ENCODE measurements at regions not wholly inside any gene's neighbourhood (a gene's known extent, or its start where the extent isn't known, plus 50 kb on each side); places are given as distances from the start of the nearest gene placed in this dataset.
"Not testable (repeated sequence)": the region's sequence is repeated elsewhere in the genome, so short reads cannot be mapped to it uniquely, and the experiment has no call there.

DNA sequence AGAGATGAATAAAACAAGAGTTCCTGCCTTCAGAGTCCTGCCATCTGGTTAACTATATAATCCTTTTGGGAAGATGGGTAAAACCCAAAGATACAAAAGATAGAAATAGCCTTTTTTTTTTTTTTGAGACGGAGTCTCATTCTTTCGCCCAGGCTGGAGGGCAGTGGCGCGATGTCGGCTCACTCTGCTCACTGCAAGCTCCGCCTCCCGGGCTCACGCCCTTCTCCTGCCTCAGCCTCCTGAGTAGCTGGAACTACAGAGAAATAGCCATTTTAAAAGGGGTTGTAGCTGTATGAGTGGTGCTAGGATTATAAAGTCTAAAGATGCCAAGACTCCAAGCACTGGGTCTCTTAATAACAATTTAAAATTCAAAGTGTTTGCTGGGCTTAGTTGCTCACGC lies 97.2 kb downstream of the KDR start:
- no peak for FAIRE-seq

DNA sequence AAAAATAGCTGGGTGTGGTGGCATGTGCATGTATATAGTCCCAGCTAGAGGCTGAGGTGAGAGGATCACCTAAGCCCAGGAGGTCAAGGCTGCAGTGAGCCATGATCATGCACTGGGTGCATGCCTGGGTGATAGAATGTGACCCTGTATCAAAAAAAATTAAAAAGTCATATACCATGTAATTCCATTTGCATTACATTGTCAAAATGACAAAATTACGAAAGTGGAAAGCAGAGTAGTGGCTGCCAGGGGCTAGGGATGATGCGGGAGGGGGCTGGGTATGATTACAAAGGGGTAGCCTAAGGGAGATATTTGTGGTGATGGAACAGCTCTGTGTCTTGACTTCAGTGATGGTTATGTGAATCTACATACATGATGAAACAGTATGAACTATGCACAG lies 97.8 kb downstream of the KDR start:
- no peak for FAIRE-seq

DNA sequence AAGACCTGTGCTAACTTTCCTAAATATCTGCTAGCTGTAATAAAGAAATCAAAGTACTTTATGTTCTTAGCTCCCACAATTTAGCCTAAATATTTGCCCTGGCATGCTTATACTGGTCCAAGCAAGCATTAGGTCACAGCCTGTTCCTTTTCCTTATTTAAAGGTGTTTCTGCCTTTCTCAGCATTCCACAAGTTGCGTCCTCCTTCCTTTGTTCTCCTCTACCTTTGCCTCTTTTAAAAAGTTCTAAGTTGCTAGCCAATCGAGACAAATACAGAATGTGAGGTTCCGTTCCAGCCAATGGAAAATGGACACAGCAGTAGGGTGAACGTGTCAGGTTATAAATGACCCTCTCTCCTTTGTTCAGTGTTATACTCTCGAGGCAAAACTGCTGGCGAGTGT lies 99.9 kb downstream of the KDR start:
- FAIRE-seq = not testable (repeated sequence)

DNA sequence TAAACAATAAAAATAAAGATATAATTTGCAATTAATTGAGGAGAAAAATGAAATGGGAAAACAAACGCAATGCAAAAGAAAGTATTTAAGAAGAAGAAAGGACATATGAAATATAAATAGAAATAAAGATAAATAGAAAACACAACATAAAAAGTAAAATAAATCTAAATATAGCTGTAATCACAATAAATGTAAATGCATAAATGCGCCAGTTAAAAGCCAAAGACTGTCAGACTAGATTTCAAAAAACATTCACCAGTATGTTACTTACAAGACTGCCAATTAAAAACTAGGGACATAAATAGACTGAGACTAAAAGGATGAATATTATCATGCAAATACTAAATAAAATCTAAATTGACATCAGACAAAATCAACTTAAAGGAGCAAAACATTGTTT lies 102.4 kb downstream of the KDR start:
- FAIRE-seq = no peak

DNA sequence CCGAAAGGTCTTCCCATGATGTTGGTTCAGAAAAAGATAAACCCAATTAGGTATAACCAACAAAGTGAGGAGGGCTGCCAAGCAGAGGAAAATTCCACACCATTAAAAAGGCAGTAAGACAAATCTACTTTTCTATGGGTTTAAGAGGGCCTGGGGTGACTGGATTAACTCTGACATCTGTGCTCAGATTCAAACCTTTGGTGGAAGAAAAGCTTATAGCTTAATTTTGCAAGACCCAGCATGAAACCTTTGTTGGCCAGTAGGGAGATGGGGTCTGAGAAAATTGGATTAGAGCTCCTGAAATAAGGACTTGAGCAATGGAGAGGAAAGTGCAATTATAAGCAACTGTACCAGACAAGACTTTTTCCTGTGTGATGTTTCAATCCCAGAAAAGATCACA lies 104.2 kb downstream of the KDR start:
- FAIRE-seq = no peak

DNA sequence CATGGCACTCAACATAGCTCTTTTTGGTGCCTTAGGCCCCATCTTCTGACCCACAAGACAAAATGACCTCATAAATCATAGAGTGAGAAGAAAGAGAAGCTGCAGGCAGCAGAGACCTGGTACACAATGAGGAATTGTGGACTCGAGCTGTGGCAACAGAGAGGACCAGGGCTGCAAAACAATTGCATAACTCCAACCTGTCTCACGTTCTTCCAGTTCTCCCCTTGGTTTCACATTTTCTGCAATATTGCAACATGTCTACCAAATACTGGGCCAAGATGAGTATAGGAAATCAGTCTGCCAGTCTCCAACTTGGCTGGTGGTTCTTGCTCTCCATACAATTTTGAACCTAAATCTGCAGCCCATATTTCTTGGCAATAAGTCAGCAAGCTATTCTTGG lies 105.3 kb downstream of the KDR start:
- no peak for FAIRE-seq

DNA sequence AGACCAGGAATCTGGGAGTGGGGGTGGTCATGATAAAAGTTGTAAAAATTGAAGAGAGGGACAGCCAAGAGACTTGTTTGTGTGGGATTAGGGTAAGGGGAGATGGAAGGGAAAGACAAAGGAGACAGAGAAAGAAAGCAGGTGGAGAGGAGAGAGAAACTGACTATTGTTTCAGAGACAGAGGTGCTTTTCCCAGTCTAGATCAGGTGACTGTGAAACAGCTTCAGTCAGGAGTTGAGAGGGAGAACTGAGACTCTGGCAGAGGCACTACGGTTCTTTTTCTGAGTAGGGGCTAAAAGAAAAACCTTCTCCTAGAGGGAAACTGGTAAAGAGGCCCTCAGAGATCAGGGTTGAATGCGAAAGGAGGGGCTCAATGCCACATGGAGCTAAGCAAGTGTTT lies 106.4 kb downstream of the KDR start:
- no peak for FAIRE-seq

DNA sequence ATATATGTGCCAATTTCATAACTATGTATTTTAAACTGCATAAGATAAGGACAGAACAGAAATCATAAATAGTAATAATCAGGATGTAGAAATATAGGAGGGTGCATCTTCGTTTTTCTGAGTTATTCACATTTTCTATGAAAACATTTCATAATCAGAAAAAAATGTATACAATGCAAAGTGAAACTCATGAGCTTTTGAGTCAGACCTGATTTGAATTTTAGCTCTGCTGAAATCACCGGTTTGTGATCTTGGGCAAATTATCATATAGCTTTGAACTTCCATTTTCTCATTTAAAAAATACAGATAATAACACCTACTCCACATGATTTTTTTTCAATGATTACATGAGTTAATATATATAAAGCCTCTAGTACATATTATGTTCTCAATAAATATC lies 106.9 kb downstream of the KDR start:
- FAIRE-seq = no peak

DNA sequence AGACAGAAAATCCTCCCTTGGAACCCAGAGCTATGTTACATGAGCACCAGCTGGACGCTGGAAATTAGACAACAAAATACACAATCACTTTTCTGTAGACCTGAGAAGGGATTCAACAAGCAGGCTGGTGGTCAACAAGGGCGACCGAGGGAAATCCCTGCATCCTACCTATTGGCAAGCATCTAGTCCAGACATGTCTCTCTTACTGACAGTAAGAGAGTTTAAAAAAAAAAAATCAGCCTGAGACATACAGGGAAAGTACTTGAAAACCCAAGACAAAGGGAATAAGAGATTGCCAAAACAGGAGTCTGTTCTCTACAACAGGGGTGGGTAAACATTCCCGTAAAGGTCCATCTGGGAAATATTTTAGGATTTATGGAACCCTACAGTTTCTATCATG lies 108.0 kb downstream of the KDR start:
- FAIRE-seq = no peak

DNA sequence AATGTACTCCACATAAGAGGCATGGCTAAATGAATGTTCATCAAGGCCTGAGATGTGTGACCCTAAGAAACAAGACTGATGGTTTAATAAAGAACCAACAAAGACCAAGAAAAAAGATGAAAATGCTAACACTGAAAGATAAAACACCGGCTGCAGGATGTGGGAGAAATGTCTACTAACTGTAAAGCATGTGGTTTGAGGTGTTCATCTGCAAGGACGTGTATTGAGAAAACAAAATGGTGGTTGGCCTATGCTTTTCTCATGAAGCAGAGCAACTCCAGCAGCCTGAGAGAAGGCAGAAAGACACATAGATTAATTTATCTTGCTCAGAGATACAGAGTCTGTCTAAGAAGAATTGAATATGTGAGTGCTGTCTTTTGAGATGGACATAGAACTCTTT lies 109.3 kb downstream of the KDR start:
- no peak for FAIRE-seq

DNA sequence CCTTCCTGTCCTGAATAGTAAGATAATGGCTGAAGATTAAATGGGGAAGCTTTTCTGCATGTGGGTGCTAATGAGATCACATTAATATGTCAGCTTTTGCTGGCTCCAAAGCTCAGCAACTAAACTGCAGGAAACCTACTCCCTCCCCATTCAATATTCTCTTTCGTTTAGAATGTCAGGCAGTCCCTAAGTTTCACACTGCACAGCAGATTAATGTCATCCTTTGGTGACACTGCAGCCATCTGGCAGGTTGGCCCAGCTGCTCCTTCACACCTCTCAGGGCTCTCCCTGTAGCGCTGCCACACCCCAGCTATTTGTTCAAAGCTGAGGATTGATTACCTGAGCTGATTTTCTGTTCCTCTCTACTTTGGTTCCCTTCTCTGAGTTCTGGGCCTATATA lies 110.5 kb downstream of the KDR start:
- FAIRE-seq = no peak

DNA sequence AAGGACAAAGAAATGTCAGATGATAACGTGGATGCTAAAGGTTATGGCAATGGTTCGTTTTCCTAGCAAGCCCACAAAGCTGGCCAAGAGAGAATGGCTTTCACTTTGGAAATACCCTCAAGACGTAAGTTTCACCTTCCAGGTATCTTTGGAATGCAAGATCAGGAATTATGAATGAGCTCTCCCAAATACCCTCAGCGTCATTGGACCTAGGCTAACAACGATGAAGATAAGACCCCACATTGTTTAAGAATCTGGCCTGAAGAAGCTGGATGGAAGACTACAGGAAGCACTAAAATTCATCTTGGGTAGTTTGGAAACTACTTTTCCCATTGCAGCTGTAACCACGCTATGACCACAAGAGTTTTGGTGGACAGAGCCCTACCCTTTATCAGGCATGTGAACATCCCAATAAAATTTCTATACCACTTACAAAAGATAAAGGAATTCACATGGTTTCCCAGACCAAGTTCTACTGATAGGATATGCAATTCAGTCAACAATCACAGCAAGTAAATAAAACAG lies 111.9 kb downstream of the KDR start:
- no peak for FAIRE-seq

DNA sequence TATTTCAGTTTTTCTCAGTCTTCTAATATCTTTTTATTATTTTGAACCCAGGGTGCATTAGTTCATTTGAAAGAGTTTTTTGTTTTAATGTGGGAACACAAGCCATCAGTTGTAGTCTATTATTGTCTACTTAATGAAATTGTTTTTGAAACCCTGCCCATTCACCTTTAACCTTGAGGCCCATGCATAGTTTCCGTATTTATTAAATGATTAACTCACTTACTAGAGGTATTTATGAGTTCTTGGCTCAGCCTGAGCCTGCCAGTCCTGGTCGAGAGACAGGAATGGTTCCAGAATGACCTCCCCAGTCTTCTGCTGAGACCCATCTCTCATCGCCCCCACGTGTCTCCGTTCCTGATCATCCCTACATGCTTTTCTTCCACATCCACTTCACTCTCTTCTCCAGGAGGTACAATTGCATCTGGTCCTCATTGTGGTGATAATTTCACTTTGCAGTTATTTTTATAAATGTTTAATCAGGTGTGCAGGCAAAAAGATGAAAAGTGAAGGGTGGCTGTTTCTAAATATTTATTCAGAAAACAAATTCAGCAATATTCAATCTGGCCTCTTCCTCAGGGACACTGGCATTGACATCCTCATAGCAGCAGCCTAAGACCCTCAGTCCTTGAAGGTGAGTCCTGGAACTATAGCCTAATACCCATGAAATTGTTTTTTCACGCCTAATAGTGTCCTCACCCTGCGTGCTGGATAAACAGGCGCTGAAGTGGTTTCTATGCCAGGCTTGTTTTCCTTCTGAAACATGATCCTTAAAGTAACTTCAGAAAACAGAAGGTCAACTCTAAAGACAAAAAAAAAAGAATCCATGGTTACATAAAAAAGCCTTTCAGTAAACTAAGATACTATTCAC lies 112.8 kb downstream of the KDR start:
- no peak for FAIRE-seq

DNA sequence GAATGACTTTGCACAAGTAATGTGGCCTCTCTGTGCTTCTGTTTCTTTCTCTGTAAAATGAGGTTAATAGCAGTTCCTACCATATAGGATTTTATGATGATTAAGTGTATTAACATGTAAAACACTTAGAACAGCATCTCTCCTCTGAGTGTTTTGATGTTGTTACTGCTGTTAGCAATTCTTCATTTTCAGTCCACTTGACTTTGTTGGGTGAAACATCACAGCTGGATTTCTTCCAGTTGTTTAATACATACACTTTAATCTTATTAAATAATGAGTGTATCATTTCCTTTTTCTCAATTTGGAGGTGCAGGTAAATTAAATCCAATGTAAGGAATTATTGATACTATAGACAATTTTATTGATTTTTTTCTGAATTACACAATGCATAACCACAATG lies 113.6 kb downstream of the KDR start:
- no peak for FAIRE-seq

DNA sequence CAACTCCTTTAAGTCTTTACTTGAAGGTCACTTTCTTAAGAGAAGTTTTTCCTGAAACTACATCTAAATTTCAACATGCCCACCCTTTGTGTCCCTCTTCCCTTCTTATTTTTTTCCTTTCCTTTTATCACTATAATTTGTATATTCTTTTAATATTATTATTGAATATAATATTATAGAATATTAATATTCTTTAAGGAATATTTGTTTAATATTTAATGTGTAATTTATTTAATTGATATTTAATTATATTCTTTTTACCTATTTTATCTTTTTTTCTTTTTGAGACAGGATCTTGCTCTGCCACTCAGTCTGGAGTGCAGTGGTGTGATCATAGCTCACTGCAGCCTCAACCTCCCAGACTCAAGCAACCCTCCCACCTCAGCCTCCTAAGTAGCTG lies 114.8 kb downstream of the KDR start:
- FAIRE-seq = no peak

DNA sequence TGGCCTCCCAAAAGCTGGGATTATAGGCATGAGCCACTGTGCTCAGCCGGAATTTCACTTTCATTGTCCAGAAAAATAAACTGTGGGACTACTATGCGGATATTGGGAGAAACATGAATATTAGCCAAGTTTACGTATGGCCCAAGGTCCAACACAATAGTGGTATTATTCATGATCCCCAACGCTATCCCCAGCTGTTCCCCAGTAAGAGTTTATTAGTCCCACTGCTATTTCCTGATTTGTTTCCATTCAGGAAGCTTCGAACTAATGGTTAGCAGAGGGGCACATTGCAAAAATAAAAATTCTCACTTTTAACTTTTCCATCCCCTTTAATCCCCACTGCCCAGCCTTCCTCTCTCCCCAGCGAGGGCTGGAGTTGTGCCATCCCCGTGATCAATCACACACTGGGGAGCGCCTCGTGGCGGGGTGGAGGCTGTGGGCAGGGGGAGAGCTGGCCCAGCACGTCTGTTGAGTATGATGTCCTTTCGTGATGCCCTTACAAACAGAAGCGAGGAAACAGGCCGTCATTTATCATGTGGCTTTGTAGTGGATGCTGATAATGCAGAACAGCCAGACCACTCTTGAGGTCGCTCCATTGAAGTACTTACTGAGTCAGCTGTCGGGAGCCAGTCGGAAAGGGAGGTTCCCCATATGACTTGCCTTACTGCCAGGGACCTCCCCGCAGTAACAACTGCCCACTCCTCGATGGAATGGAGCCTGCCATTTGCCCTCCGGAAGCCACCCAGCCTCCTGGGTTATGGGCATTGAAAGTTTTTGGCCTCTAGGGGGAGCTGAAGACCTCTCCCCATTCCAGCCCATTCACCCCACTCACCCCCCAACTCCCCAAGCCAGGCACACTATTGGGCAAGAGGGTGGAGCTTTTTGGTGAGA lies 117.0 kb downstream of the KDR start:
- no peak for FAIRE-seq

DNA sequence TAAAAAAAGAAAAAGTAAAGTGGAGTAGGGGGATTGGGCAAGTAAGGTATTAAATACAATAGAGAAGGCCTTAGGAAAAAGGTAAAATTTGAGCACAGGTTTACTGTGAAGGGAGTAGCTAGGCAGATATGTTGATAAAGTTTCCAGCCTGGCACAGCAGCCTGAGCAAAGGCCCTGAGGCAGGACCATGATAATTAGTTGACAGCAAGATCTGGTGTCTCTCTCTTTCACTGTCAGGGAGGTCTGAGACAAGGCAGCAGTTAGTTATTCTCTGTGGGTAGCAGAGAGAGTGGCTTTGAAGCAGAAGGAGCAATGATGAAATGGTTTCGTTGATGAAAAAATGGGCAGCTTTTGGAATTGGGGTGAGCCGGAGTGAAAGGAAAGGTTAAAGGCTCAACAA lies 119.5 kb downstream of the KDR start:
- no peak for FAIRE-seq

DNA sequence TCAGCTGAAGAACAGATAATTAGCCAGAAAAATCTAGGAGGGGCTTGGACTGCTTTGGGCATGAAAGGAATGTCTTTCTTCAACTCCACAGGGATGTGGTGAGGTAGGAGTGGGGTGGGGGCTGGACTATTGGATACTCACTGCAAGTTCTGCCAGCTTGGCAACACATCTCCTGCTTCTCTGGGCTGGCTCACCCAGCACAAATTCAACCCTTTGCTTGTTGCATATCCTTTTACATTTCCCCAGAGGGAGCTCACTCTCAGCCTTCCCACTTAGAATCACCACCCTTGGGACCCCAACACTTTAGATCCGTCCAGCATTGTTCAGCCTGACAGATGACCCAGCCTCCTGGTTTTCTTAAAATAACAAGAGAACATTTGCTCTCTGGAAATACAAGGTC lies 120.6 kb downstream of the KDR start:
- FAIRE-seq = no peak

DNA sequence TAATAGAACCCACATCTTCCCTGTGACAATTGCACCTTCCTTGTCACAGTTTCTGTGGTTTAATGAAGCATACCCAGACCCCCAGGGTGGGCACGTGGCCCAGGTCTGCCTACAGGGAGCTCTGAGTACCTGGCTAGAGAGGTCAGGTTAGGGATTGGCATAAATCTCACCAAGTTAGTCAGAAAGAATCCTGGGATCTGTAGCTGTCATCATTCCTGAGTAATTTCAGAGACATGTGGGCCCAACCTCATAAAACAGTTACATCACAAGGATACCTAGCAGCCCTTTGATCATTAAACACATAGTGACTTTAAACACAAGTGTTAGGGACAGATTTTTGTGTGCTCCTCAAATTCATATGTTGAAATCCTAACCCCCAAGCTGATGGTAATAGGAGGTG lies 123.0 kb downstream of the KDR start:
- no peak for FAIRE-seq

DNA sequence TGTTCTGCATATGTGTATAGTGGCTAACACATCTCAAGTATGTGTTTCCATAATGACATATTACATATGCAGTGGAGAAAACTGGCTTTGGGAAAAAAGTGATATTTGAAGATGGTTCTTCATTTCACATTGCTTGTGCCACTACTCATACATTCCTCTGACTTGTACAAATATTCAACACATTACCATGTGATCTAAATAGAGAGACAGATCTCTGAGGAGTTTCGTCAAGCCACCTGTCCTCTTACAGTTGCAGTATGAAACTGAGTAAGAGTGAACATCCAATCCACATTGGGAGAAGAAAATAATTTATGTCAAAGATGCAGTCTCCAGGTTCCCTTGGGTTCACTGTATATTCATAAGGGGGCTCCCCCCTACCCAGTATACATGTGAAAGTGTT lies 123.9 kb downstream of the KDR start:
- FAIRE-seq = no peak

DNA sequence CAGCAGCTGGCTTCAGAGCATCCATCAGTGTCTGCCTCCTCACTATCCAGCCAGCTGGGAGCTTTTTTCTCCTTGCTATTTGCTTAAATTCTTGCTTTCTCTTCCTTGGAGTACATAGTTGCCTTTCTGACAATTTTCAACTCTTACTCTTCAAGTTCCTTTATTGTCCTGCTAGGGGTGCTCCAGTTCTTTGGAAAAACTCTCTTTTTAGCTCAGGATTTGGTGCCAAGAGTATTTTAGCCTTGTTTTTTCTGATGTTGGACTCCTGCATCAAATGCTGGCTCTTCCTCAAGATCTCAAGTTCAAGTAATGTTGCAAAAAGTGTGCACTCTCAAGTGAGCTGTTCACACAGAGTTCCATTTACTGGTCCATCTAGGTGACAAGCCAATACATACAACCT lies 126.4 kb downstream of the KDR start:
- FAIRE-seq = no peak

DNA sequence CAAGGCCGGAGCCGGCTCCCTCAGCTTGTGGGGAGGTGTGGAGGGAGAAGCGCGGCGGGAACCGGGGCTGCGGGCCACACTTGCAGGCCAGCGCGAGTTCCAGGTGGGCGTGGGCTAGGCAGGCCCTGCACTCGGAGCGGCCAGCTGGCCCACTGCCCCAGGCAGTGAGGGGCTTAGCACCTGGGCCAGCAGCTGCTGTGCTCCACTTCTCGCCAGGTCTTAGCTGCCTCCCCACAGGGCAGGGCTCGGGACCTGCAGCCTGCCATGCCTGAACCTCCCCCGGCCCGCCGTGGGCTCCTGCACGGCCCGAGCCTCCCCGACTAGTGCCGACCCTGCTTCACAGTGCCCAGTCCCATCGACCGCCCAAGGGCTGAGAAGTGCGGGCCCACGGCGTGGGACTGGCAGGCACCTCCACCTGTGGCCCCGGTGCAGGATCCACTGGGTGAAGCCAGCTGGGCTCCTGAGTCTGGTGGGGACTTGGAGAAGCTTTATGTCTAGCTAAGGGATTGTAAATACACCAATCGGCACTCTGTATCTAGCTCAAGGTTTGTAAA lies 131.8 kb downstream of the KDR start:
- not testable (repeated sequence) for FAIRE-seq

DNA sequence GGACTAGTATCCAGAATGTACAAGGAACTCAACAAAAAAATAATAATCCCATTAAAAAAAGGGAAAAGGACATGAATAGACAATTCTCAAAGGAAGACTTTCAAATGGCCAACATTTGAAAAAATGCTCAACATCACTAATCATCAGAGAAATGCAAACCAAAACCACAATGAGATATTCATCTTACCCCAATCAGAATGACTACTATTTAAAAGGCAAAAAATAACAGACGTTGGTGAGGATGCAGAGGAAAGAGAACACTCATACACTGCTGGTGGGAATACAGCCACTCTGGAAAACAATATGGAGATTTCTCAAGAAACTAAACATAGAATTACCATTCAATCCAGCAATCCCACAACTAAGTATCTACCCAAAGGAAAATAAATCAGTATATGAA lies 133.1 kb downstream of the KDR start:
- FAIRE-seq = no peak

DNA sequence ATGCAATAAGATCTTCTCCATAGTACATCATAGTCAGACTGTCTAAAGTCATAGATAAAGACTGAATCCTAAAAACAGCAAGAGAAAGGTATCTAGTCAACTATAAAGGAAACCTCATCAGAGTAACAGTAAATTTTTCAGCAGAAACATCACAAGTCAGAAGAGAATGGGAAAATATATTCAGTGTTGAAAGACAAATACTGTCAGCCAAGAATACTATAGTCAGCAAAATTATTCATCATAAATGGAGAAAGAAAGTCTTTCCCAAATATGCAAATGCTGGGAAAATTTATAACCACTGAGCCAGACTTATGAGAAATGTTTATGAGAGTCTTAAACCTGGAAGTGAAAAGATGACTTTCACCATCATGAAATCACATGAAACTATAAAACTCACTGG lies 136.7 kb downstream of the KDR start:
- no peak for FAIRE-seq

Measured in endometrium (tissue), 2 donors.